Small intestine (tissue), 7 donors: ENCODE measurements at regions not wholly inside any gene's neighbourhood (a gene's known extent, or its start where the extent isn't known, plus 50 kb on each side); places are given as distances from the start of the nearest gene placed in this dataset.

ENCODE experiments used
- DNase-seq, 2 donors: peaks; one replicate each; pipeline versions ENCODE4 v3.0.0 to v3.0.0-alpha.2; 2013
- FAIRE-seq: peaks from 2 replicates; lab custom pipeline; 2012; peaks lifted over from hg19 to GRCh38; lab: Jason Lieb, UNC
- H3K27ac ChIP-seq, 3 donors: one replicate each; pipeline ENCODE4 v1.5.1; 2013; ENCODE audit warnings: low read length in 2 of 3, mild to moderate bottlenecking in 2 of 3, control low read depth in 1 of 3, inconsistent platforms in 1 of 3, low read depth in 1 of 3, moderate library complexity in 1 of 3
- H3K27me3 ChIP-seq, 3 donors: one replicate each; pipeline ENCODE4 v1.6.1; 2013; ENCODE audit warnings: low read length in 3 of 3, inconsistent platforms in 1 of 3; ENCODE audit not compliant: control insufficient read depth in 3 of 3, insufficient read depth in 3 of 3
- H3K36me3 ChIP-seq, 3 donors: one replicate each; pipeline ENCODE4 v1.6.1; 2013; ENCODE audit warnings: low read length in 3 of 3, inconsistent platforms in 1 of 3, low read depth in 1 of 3, mild to moderate bottlenecking in 1 of 3, moderate library complexity in 1 of 3; ENCODE audit not compliant: control insufficient read depth in 3 of 3, insufficient read depth in 2 of 3
- H3K4me1 ChIP-seq, 3 donors: one replicate each; pipeline ENCODE4 v1.6.1; 2013; ENCODE audit warnings: low read length in 2 of 3, inconsistent platforms in 1 of 3, low read depth in 1 of 3, mild to moderate bottlenecking in 1 of 3, moderate library complexity in 1 of 3; ENCODE audit not compliant: control insufficient read depth in 3 of 3, insufficient read depth in 2 of 3
- H3K4me3 ChIP-seq, 3 donors: one replicate each; pipeline ENCODE4 v1.5.1; 2013; ENCODE audit warnings: low read length in 3 of 3, control low read depth in 1 of 3, inconsistent platforms in 1 of 3, low read depth in 1 of 3, mild to moderate bottlenecking in 1 of 3, moderate library complexity in 1 of 3
- H3K9me3 ChIP-seq, 2 donors: one replicate each; pipeline ENCODE4 v1.6.1; 2013; ENCODE audit warnings: low read depth in 1 of 2, low read length in 1 of 2; ENCODE audit not compliant: control insufficient read depth in 2 of 2, insufficient read depth in 1 of 2
- WGBS, 3 donors: extraction: QIAGEN DNeasy Blood & Tissue Kit; methylation state at CpG; one replicate each; pipeline ENCODE4 v1.1.7; 2013; 5-methylcytosine and 5-hydroxymethylcytosine counted together
- donor health status: healthy with polysubstance abuse.
- donor health status: control.
- donor health status: control.
- donor health status: Bipolar disorder and iron deficiency.
- donor health status: healthy.

- Histone ChIP-seq H3K4me3 (no peak overlapping the region), H3K9me3 (no peaks in the 10 kb centered on the region), H3K27ac (no peak overlapping the region), H3K4me1 (peaks cover 0 to 3% (median 0%) of the 10 kb centered on the region in 3 donors), H3K36me3 (no peaks in the 10 kb centered on the region), H3K27me3 (no peaks in the 10 kb centered on the region)
- no peak for FAIRE-seq
- no peak for DNase-seq
- 77 to 86% (median 82%) methylated on average over 13 of the region's 13 CpGs for WGBS, 3 donors
Observed at GRCh38 chr9:89817151-89817950, 212.5 kb downstream of the GADD45G start.

GRCh38 chr9:89820337-89820736 is 215.5 kb downstream of the GADD45G start:
- H3K9me3 ChIP-seq: no peaks in the 10 kb centered on the region
- no peak for FAIRE-seq

GRCh38 chr9:89821081-89821480 is 216.3 kb downstream of the GADD45G start:
- Histone ChIP-seq H3K27me3 (no peaks in the 10 kb centered on the region), H3K9me3 (no peaks in the 10 kb centered on the region), H3K36me3 (no peaks in the 10 kb centered on the region), H3K27ac (no peak overlapping the region), H3K4me3 (no peak overlapping the region), H3K4me1 (peaks cover 0 to 2% (median 0%) of the 10 kb centered on the region in 3 donors)
- FAIRE-seq (no peak), DNase-seq (no peak)
- WGBS, 3 donors: 76 to 90% (median 89%) methylated on average over 7 of the region's 7 CpGs

More at GRCh38 chr9:89820337-89820736, 215.5 kb downstream of the GADD45G start:
- Histone ChIP-seq H3K36me3 (no peaks in the 10 kb centered on the region), H3K4me3 (no peak overlapping the region), H3K27ac (no peak overlapping the region), H3K27me3 (no peaks in the 10 kb centered on the region), H3K4me1 (peaks cover 0 to 3% (median 0%) of the 10 kb centered on the region in 3 donors)
- WGBS, 3 donors: 87 to 91% (median 90%) methylated on average over 2 of the region's 2 CpGs
- no peak for DNase-seq

GRCh38 chr9:89822996-89823395 is 218.2 kb downstream of the GADD45G start:
- Histone ChIP-seq H3K4me3 (no peak overlapping the region), H3K9me3 (no peaks in the 10 kb centered on the region), H3K27ac (no peak overlapping the region), H3K4me1 (no peaks in the 10 kb centered on the region), H3K36me3 (no peaks in the 10 kb centered on the region), H3K27me3 (no peaks in the 10 kb centered on the region)
- 97 to 98% (median 97%) methylated on average over 2 of the region's 2 CpGs for WGBS, 3 donors
- DNase-seq (no peak), FAIRE-seq (no peak)

- FAIRE-seq (no peak), DNase-seq (no peak)
- Histone ChIP-seq H3K4me1 (no peaks in the 10 kb centered on the region), H3K27me3 (no peaks in the 10 kb centered on the region), H3K27ac (no peak overlapping the region), H3K4me3 (no peak overlapping the region), H3K36me3 (no peaks in the 10 kb centered on the region), H3K9me3 (no peaks in the 10 kb centered on the region)
- 92 to 94% (median 93%) methylated on average over 4 of the region's 4 CpGs for WGBS, 3 donors
Observed at GRCh38 chr9:89825669-89826068, 220.9 kb downstream of the GADD45G start.

GRCh38 chr9:89826186-89826585 is 221.4 kb downstream of the GADD45G start:
- no peaks in the 10 kb centered on the region for H3K36me3 ChIP-seq
- no peaks in the 10 kb centered on the region for H3K27me3 ChIP-seq
- no peaks in the 10 kb centered on the region for H3K9me3 ChIP-seq
- H3K4me1 ChIP-seq: no peaks in the 10 kb centered on the region
- H3K27ac ChIP-seq: no peak overlapping the region
- no peak for FAIRE-seq
- no peak overlapping the region for H3K4me3 ChIP-seq
- no peak for DNase-seq
- WGBS, 3 donors: 92% methylated on average over 8 of the region's 8 CpGs

GRCh38 chr9:89829346-89829745 is 224.5 kb downstream of the GADD45G start:
- 76 to 92% (median 85%) methylated on average over 4 of the region's 4 CpGs for WGBS, 3 donors
- Histone ChIP-seq H3K9me3 (no peaks in the 10 kb centered on the region), H3K36me3 (no peaks in the 10 kb centered on the region), H3K4me1 (no peaks in the 10 kb centered on the region), H3K27ac (no peak overlapping the region), H3K27me3 (no peaks in the 10 kb centered on the region), H3K4me3 (no peak overlapping the region)
- FAIRE-seq (no peak), DNase-seq (no peak)

GRCh38 chr9:89835666-89836065 is 230.9 kb downstream of the GADD45G start:
- FAIRE-seq (no peak), DNase-seq (peak in 1 of 2 donors; percentile 24)
- 65 to 93% (median 86%) methylated on average over 5 of the region's 5 CpGs for WGBS, 3 donors
- Histone ChIP-seq H3K4me3 (no peak overlapping the region), H3K36me3 (no peaks in the 10 kb centered on the region), H3K4me1 (peaks cover 0 to 12% (median 0%) of the 10 kb centered on the region in 3 donors), H3K9me3 (no peaks in the 10 kb centered on the region), H3K27me3 (no peaks in the 10 kb centered on the region), H3K27ac (no peak overlapping the region)
